ENCODE measurements at regions not wholly inside any gene's neighbourhood (a gene's known extent, or its start where the extent isn't known, plus 50 kb on each side); places are given as distances from the start of the nearest gene placed in this dataset.

DNA sequence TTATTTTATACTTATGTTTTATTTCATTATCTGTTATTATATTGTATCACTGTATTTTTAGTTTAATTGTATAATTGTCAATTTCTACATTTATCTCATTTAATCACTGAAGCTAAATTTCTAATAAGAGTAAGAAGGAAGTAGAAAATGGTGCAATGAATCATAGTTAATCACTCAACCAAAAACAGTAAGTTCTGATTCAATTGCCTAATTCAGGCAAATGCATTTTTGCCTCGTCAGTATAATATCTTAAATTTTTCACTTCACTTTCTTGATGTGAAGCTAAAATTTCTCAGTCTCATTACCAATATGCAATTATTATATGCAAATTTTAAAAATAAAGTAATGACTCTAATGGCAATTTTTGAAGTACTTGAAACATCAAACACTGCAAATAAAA, 340.5 kb upstream of the USP15 start:
- Histone ChIP-seq H3K4me3 (ENCODE audit: low read depth, low read length) (no peak overlapping the region), H3K27me3 (replicated peaks) (no peaks in the 10 kb centered on the region), H3K27ac (no peak overlapping the region), H3K36me3 (replicated peaks) (no peaks in the 10 kb centered on the region)
- DNase-seq: no peak
- TF ChIP-seq, protein P1, sequence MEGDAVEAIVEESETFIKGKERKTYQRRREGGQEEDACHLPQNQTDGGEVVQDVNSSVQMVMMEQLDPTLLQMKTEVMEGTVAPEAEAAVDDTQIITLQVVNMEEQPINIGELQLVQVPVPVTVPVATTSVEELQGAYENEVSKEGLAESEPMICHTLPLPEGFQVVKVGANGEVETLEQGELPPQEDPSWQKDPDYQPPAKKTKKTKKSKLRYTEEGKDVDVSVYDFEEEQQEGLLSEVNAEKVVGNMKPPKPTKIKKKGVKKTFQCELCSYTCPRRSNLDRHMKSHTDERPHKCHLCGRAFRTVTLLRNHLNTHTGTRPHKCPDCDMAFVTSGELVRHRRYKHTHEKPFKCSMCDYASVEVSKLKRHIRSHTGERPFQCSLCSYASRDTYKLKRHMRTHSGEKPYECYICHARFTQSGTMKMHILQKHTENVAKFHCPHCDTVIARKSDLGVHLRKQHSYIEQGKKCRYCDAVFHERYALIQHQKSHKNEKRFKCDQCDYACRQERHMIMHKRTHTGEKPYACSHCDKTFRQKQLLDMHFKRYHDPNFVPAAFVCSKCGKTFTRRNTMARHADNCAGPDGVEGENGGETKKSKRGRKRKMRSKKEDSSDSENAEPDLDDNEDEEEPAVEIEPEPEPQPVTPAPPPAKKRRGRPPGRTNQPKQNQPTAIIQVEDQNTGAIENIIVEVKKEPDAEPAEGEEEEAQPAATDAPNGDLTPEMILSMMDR (IDR thresholded peaks at IDR 0.05; ENCODE audit: low read depth, low read length, missing control alignments): no peak
- in situ Hi-C loops (cut with HindIII; ENCODE audit: low pct_ligation_motif_present, low sequenced_read_pairs): no loop called here

DNA sequence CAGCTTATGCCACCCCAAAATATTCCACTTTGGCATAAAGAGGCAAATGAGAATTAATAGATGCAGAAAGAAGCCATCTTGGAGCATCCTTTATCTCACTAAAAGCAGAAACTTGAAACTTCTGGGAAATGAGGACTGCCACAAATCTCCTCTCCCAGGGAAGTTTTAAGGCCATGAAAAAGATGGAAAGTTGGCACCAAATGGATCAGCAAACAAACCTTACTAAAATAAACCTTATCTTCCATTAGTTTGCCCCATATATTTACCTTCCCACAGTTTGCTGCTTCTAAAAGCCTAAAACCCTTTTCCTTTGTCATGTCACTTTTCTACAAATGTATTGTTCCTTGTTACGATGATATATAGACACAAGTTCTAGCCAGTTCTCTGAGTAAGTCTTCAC, 340.0 kb upstream of the USP15 start:
- no peak overlapping the region for H3K27ac ChIP-seq

DNA sequence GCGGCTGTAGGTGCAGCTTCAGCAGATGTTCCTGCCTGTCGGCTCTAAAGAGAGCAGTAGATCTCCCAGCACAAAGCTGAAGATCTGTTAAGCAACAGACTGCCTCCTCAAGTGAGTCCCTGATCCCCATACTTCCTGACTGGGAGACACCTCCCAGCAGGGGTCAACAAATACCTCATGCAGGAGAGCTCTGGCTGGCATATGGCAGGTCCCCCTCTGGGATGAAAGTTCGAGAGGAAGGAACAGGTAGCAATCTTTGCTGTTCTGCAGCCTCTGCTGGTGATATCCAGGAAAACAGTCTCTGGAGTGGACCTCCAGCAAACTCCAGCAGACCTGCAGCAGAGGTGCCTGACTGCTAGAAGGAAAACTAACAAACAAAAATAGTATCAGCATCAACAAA, 337.1 kb upstream of the USP15 start:
- DNase-seq: no peak
- in situ Hi-C loops (cut with HindIII; ENCODE audit: low pct_ligation_motif_present, low sequenced_read_pairs): no loop called here
- TF ChIP-seq, protein P1 (IDR thresholded peaks at IDR 0.05; ENCODE audit: low read depth, low read length, missing control alignments): no peak

More for the DNA sequence above, 340.0 kb upstream of the USP15 start:
- in situ Hi-C loops (cut with HindIII; ENCODE audit: low pct_ligation_motif_present, low sequenced_read_pairs): no loop called here
- H3K36me3 ChIP-seq (replicated peaks): no peaks in the 10 kb centered on the region
- H3K27me3 ChIP-seq (replicated peaks): no peaks in the 10 kb centered on the region
- TF ChIP-seq, protein P1 (IDR thresholded peaks at IDR 0.05; ENCODE audit: low read depth, low read length, missing control alignments): no peak
- H3K4me3 ChIP-seq (ENCODE audit: low read depth, low read length): no peak overlapping the region
- no peak for DNase-seq

DNA sequence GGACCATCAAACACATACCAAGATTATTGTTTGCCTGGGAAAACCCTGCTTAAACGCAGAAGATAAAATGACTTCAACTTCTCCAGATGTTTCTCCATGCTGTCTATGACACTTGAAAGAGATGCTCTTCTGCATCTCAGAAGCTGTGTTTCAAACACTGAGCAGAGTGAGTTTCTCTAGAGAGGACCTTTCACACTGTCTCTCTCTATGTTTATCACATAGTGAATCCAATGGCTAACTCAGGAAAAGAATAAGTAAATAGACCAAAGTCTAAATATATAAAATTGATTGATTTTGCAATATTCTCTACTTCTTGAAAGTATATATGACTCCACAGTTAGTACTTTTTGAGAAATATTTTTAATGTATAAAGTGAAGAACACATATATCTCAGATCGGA, 325.6 kb upstream of the USP15 start:
- Histone ChIP-seq H3K36me3 (replicated peaks) (no peaks in the 10 kb centered on the region), H3K27me3 (replicated peaks) (no peaks in the 10 kb centered on the region), H3K4me3 (ENCODE audit: low read depth, low read length) (no peak overlapping the region), H3K27ac (no peak overlapping the region)
- TF ChIP-seq, protein P1 (IDR thresholded peaks at IDR 0.05; ENCODE audit: low read depth, low read length, missing control alignments): no peak
- no peak for DNase-seq
- in situ Hi-C loops (cut with HindIII; ENCODE audit: low pct_ligation_motif_present, low sequenced_read_pairs): no loop called here

More for the DNA sequence above, 337.1 kb upstream of the USP15 start:
- Histone ChIP-seq H3K36me3 (replicated peaks) (no peaks in the 10 kb centered on the region), H3K27me3 (replicated peaks) (no peaks in the 10 kb centered on the region), H3K27ac (no peak overlapping the region), H3K4me3 (ENCODE audit: low read depth, low read length) (no peak overlapping the region)

DNA sequence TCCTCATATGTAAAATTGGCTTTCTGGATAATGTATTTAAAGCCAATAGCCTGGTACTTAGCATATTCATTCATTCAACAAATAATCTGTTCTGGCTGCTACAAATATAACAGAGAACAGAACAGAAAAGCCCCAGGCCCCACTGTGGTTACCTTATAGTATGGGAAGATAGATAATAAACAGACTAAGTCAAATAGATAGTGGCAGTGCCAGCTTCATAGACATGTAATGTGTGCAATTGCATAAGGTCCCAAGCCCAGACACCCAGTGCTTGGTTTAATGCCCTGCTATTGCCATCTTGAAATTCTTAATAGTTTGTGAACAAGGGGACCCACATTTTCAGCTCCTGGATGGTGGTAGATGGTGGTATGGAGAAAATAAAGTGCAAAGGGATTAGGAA, 320.2 kb upstream of the USP15 start:
- Histone ChIP-seq H3K36me3 (replicated peaks) (no peaks in the 10 kb centered on the region), H3K4me3 (ENCODE audit: low read depth, low read length) (no peak overlapping the region), H3K27ac (no peak overlapping the region), H3K27me3 (replicated peaks) (no peaks in the 10 kb centered on the region)
- TF ChIP-seq, protein P1 (IDR thresholded peaks at IDR 0.05; ENCODE audit: low read depth, low read length, missing control alignments): no peak
- in situ Hi-C loops (cut with HindIII; ENCODE audit: low pct_ligation_motif_present, low sequenced_read_pairs): no loop called here
- no peak for DNase-seq

DNA sequence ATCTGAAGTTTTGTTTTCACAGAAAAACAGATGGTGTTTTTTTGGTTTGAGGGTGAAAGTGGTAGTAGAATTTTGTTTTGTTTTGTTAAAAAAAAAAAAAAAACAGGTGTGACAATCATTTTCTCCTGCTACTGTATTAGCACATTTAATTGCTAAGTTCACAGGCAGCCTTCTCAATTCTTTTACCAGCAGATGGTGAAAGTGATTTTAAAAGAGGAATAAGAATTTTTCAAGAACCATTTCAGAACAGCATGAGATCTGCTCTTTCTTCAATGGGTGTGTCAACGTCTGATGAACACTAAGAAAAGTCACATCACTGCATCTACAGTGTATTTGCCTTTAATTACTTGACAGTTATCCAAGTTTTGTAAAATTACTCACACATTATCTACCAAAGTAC, 303.7 kb upstream of the USP15 start:
- Histone ChIP-seq H3K4me3 (ENCODE audit: low read depth, low read length) (no peak overlapping the region), H3K27me3 (replicated peaks) (no peaks in the 10 kb centered on the region), H3K36me3 (replicated peaks) (no peaks in the 10 kb centered on the region), H3K27ac (no peak overlapping the region)
- DNase-seq: no peak
- TF ChIP-seq, protein P1 (IDR thresholded peaks at IDR 0.05; ENCODE audit: low read depth, low read length, missing control alignments): no peak
- in situ Hi-C loops (cut with HindIII; ENCODE audit: low pct_ligation_motif_present, low sequenced_read_pairs): no loop called here

Data from brain microvascular endothelial cell (primary cell).